HG02571 (cell line): ENCODE measurements at regions not wholly inside any gene's neighbourhood (a gene's known extent, or its start where the extent isn't known, plus 50 kb on each side); places are given as distances from the start of the nearest gene placed in this dataset.

ENCODE experiments used
- ATAC-seq: cut with Tn5 transposase; IDR thresholded peaks from one replicate; pipeline ENCODE4 v1.9.1; 2021; ENCODE audit warnings: mild to moderate bottlenecking, moderate library complexity; ENCODE audit not compliant: unreplicated experiment

DNA sequence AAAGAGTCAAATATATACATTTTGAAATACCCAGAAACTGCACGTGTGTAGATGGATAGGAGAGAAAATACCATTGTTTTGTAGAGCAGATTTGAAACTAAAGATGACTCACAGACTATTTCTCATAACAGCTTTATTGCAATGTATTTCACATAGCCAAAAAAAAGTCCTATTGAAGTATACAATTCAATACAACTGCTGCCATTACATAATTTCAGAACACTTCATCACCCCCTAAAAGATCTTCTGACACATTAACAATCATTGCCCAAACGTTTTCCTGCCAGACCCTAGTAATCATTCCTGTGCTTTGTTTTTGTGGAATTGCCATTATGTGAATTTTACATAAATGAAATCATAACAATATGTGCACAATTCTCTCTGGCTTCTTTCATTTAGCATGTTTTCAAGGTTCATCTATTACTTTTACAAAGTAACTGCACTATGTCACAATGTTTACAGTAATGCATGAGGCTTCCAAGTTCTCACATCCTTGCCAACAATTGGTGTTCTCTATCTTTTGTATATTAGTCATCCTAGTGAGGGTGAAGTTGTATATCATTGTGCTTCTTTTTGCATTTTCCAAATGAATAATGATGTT, 378.6 kb upstream of the CWC22 start:
- no peak for ATAC-seq

DNA sequence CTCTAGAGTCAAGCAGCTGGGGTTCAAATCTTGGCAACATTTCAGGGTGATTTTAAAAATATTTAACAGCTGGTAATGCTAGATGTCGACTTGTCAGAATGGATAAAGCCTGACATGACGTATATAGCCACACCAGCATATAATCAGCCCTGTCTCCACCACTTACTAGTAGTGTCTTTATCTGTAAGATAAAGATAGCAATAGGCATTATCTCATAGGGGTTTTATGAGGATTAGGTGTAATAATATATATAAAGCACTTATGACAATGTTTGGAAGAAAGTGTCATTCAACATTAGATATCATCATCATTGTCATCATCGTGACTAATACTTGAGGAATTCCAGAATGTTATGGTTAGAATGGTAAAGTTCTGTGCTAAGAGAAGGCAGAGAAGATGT, 369.0 kb upstream of the CWC22 start:
- ATAC-seq: no peak

GRCh38 chr2:180374502-180375281, 367.6 kb upstream of the CWC22 start:
- ATAC-seq: no peak

DNA sequence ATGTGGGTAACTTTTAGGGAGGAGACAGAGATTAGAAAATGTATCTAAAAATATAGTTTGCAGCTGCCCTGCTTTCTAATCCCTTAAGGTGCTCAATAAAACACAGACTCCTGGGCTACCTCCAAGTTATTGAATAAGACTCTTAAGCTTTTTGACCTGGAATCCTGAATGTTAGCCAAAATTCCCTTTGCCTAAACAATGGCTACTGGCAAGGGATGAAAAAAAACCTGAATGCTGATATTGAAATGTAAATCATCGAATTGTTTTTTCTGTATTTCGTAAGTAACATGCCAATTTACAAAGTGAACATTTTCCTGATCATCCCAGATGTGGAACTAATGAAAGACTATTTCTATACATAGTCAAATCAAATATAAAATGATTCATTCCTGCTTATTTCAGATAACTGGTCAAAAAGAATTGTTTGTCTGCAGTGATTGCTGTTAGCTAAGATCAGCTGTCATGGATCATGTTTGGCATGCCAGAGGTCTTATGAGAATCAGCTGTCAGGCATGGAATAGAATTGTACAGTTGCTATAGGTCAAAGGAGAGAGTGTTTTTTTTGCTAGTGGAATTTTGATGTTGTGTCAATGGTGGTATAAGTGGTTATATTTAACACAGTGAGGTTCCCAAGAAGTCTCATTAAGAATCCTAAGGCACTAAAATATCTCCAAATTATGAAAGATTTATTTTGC, 363.6 kb upstream of the CWC22 start:
- ATAC-seq: no peak

GRCh38 chr2:180368881-180369280, 361.8 kb upstream of the CWC22 start:
- ATAC-seq: no peak

DNA sequence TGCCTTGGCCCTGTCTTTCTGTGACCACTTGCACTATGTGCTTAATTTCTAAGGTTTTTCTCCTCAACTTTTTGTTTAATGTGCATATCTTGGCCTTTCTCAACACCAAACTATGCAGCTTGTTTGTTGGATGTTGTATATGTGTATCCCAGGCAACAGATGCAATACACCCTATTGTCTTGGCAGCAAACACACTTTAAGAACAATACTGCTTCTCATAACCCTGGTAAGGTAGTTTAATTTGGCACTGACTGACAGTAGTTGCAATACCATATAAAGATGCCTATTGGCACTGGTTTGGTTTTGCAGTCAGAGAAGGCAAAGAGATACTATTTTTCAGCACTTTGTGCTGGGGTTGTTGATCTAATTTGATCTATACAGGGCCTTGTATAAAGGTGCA, 360.7 kb upstream of the CWC22 start:
- no peak for ATAC-seq

DNA sequence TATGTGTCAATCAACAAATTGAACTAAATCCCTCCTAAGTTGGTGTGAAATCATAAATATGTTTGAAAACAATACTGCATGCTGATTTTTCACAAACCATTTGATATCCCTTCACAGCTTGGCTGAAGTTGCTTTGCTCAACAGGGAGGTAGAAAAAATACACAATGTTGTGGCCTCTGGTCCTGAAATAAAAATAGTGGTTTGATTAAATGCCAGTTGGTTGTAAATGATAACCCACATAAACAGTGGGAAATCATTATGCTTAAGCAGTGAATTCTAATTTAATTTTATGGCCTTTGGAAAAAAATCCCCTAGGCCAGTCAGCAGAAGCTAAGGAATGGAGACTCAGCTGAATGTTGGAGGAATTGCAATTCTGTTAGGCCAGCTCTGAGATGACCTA, 359.4 kb upstream of the CWC22 start:
- no peak for ATAC-seq

- ATAC-seq: no peak
Observed at GRCh38 chr2:180364719-180365118, 357.6 kb upstream of the CWC22 start.

DNA sequence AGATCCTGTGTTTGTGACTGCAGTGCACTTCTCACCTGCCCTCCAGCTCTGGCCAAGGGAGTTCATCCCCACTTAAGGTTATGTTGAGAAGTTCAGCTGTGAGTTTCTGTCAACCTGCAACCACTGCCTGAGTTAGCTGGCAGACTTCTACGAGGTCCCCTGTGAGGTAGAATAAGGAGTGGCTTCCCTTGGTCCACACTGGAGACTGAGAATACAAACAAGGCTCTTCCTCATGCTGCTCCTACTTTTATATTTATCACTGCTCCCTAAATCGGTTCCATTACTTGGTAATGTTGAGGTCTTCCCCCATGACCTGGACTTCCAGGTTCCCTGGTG, 353.2 kb upstream of the CWC22 start:
- ATAC-seq: peak; percentile 49

GRCh38 chr2:180359522-180360282, 352.6 kb upstream of the CWC22 start:
- peak; percentile 99 for ATAC-seq

DNA sequence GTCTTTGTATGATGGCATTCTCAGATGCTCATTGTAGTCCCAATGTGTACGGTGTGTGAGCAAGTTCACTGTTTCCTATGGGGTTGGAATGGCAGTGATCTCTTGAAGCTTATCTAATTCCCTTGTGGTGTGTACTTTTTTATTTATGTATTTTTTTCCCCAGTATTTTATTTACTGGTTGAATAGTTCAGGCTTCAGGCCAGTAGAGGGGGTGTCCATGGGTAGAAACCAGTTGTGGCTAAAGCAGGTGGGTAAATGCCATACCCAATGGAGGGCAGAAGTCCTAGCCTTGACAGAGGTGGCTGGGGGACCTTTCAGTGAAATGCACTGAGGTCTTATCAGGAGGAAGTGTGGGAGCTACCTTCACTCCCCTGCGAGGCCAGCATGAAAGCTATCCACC, 351.4 kb upstream of the CWC22 start:
- ATAC-seq: no peak

DNA sequence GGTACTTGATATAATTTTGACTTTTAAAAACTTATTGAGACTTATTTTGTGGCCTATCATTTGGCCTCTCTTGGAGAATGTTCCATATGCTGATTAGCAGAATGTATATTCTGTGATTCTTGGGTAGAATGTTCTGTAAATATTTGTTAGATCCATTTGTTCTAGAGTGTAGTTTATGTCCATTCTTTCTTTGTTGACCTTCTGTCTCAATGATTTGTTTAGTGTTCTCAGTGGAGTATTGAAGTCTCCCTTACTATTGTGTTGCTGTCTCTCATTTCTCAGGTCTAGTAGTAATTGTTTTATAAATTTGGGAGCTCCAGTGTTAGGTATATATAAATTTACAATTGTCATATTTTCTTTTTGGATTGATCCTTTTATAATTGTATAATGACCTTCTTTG, 349.6 kb upstream of the CWC22 start:
- no peak for ATAC-seq

DNA sequence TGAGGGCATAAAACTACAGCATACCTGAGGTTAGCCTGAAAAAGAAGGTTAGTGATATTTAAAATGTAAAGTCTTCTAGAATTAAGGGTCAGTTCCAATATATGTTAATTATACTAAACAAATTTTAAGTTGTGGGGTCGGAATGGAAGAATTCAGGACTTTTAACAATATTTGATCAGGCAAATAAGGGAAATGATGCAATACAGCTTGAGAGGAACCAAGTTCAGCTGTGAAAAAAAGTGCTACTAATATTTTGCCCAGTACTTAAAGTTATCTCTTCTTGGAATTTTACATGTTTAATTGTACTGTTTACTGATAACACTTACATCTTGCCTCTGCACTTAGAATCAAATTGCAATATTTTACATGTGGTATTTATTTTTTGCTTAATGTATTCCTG, 345.5 kb upstream of the CWC22 start:
- no peak for ATAC-seq

DNA sequence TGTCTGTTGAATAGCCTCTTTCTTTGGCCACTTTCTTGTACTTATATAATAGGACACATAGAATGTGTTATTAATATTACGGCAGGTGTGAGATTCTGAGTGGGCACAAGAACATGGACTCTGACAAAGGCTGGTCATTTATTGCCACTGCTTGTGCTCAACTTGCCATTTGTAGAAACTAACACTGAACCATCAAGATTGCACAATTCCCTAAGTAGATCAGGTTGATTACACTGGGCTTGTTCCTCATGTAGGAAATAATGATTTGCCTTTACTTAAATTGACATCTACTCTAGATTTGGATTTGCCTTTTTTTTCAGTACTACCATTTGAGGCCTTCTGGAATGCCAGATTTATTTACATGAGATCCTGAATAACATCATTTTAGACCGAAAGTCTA, 342.7 kb upstream of the CWC22 start:
- no peak for ATAC-seq

- no peak for ATAC-seq
Observed at GRCh38 chr2:180343528-180344345, 336.6 kb upstream of the CWC22 start.

DNA sequence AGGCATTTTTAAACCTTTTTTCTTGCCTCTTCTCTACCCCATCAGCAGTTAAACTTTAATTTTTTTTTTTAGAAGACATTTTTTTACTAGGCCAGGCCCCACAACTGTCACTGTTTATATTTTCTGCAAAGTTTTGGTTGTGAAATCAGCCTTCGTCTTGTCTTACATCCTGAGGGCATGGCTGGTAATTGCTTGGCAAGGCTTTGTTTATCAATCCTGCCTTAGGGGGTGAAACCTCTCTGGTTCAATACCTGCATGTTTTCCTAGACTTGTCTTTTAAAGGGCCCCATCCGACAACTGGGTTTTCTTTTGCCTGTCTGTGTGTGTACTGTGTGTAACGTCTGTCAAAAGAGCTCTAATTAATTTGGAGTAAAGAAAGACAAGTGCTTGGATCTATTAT, 330.0 kb upstream of the CWC22 start:
- no peak for ATAC-seq

DNA sequence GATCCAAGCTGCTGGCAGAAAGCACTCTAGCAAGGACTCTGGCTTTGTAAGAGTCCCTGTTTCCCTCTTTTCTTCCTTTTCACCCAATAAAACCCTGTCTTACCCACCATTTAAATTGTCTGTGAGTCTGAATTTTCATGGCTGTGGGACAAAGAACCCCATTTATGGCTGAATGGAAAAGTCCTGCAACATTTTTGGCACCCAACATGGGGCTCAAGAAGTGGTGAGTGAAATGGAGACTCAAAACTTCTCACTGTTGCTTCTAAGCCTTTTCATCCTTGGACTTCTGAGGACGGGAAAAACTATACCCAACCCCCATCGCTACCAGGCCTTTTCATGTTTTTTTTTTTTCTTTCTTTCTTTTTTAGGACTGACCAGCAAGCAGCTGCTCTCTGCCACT, 329.5 kb upstream of the CWC22 start:
- ATAC-seq: no peak

DNA sequence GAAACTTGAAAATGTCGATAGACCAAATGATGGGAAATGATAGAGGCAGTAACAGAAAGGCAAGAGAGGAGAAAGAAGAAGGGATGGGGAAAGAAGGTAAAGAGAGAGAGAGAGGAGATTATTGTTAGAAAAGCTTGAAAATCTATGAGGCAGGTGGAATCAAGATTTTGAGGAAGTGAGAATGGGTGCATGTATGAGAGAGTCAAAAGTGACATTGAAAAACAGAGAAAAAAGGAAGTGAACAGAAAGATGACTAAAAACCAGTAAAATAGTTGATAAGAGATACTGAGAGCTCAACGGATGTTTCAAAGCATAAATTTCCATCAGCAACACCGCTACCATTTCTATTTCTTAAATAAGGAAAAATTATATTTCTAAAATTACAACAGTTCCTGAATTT, 327.4 kb upstream of the CWC22 start:
- ATAC-seq: peak; percentile 98

GRCh38 chr2:180328795-180329422, 321.8 kb upstream of the CWC22 start:
- no peak for ATAC-seq

GRCh38 chr2:180327185-180327584, 320.1 kb upstream of the CWC22 start:
- no peak for ATAC-seq
